Stomach smooth muscle (tissue), 2 donors: ENCODE measurements at regions not wholly inside any gene's neighbourhood (a gene's known extent, or its start where the extent isn't known, plus 50 kb on each side); places are given as distances from the start of the nearest gene placed in this dataset.

Source experiments
- H3K27ac ChIP-seq: one replicate; pipeline ENCODE4 v1.7.0; 2013; ENCODE audit warnings: mild to moderate bottlenecking, low read length, inconsistent platforms
- H3K27me3 ChIP-seq, 2 donors: one replicate each; pipeline ENCODE4 v1.7.0; 2013; ENCODE audit warnings: low read length in 2 of 2; ENCODE audit not compliant: insufficient read depth in 2 of 2, control insufficient read depth in 1 of 2
- H3K36me3 ChIP-seq, 2 donors: one replicate each; pipeline ENCODE4 v1.7.0; 2013; ENCODE audit warnings: low read length in 2 of 2; ENCODE audit not compliant: control insufficient read depth in 2 of 2, insufficient read depth in 2 of 2
- H3K4me1 ChIP-seq: one replicate; pipeline ENCODE4 v1.7.0; 2013; ENCODE audit warnings: low read length; ENCODE audit not compliant: control insufficient read depth, insufficient read depth
- H3K4me3 ChIP-seq, 2 donors: one replicate each; pipeline ENCODE4 v1.7.0; 2013; ENCODE audit warnings: low read length in 2 of 2
- H3K9ac ChIP-seq, 2 donors: one replicate each; pipeline ENCODE4 v1.7.0; 2013; ENCODE audit warnings: low read length in 2 of 2, mild to moderate bottlenecking in 1 of 2
- H3K9me3 ChIP-seq, 2 donors: one replicate each; pipeline ENCODE4 v1.7.0; 2013; ENCODE audit warnings: low read length in 2 of 2; ENCODE audit not compliant: control insufficient read depth in 2 of 2
- donor health status: healthy.
- donor health status: Pancreatic carcinoma.

DNA sequence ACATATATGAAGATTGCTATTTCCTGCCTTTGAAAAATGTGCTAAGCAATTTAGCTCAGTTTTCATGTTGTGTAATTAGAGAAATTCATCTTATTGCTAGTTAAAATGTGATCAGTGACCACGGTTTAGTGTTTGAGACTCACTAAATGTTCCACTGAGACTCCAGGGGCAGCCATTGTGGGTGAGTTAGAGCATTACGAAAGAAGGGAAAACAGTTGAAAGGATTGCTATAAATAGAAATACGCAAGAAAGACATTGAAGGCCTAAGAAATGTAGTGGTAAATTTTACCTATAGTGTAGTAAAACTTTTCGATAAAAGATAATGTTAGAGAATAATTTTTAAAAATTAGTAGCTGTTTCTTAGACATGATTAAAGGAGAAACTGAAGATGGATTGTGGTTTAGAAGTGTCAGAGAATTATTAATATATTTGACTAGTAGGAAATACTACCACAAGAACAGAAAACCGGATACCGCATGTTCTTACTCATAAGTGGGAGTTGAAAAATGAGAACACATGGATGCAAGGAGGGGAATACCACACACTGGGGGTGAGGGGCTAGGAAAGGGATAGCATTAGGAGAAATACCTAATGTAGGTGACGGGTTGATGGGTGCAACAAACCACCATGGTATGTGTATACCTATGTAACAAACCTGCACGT, 394.5 kb downstream of the SEMA3D start:
- no peak overlapping the region for H3K9ac ChIP-seq
- H3K4me3 ChIP-seq, result no peak overlapping the region
- H3K36me3 ChIP-seq, result no peaks in the 10 kb centered on the region
- no peaks in the 10 kb centered on the region for H3K4me1 ChIP-seq
- H3K9me3 ChIP-seq, result no peaks in the 10 kb centered on the region
- H3K27me3 ChIP-seq, result no peaks in the 10 kb centered on the region
- H3K27ac ChIP-seq, result no peak overlapping the region

GRCh38 chr7:84790882-84791281, 396.0 kb downstream of the SEMA3D start:
- Histone ChIP-seq H3K27me3 (no peaks in the 10 kb centered on the region), H3K4me1 (no peaks in the 10 kb centered on the region), H3K9ac (no peak overlapping the region), H3K36me3 (no peaks in the 10 kb centered on the region), H3K4me3 (no peak overlapping the region), H3K9me3 (no peaks in the 10 kb centered on the region), H3K27ac (no peak overlapping the region)

DNA sequence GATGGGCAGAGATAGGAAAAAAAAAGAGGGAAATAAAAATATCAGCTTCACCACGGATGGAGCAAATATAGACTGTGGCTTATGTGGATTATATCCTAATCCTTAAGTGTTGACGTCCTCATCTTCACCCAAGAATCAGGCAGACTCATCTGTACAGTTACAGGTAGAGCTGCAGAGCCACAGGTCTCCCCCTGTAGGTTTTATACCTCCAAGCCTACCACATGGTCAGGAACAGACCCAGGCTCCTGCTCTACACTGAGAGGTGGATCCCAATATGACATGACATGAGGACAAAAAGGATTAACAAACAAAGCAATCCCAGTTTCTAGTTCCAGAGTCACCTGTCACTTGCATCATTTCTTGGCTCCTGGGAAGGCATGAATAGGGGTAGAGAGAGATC, 400.8 kb downstream of the SEMA3D start:
- Histone ChIP-seq H3K4me3 (no peak overlapping the region), H3K9ac (no peak overlapping the region), H3K27ac (no peak overlapping the region), H3K27me3 (no peaks in the 10 kb centered on the region), H3K9me3 (no peaks in the 10 kb centered on the region), H3K4me1 (no peaks in the 10 kb centered on the region), H3K36me3 (no peaks in the 10 kb centered on the region)

GRCh38 chr7:84784450-84784849, 402.4 kb downstream of the SEMA3D start:
- Histone ChIP-seq H3K4me1 (no peaks in the 10 kb centered on the region), H3K27ac (no peak overlapping the region), H3K27me3 (no peaks in the 10 kb centered on the region), H3K9me3 (no peaks in the 10 kb centered on the region), H3K36me3 (no peaks in the 10 kb centered on the region), H3K9ac (no peak overlapping the region), H3K4me3 (no peak overlapping the region)

- no peaks in the 10 kb centered on the region for H3K36me3 ChIP-seq
- H3K4me1 ChIP-seq, result no peaks in the 10 kb centered on the region
- H3K4me3 ChIP-seq, result peak overlapping the region in 1 of 2 donors; percentile 6
- no peak overlapping the region for H3K9ac ChIP-seq
- no peaks in the 10 kb centered on the region for H3K27me3 ChIP-seq
- H3K27ac ChIP-seq, result no peak overlapping the region
- H3K9me3 ChIP-seq, result no peaks in the 10 kb centered on the region
These were observed 403.6 kb downstream of the SEMA3D start for GRCh38 chr7:84783141-84783778.

DNA sequence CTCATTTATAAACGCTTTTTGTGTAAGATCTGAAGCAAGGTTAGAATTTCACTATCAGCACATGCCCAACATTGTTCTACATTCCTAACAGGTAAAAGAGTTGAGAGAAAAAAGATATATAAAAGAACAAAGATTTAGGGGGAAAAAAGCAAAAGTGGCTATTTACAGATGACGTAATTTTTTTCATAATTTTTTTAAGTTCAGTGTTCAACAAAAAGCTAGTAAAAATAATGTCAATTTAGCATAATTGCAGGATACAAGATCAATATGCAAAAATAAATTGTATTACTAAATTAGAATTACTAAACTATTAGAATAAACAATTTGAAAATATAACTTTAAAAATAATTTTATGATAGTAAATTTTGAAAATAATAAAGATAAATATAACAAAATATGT, 405.0 kb downstream of the SEMA3D start:
- Histone ChIP-seq H3K9me3 (no peaks in the 10 kb centered on the region), H3K4me1 (no peaks in the 10 kb centered on the region), H3K4me3 (no peak overlapping the region), H3K36me3 (no peaks in the 10 kb centered on the region), H3K27ac (no peak overlapping the region), H3K9ac (no peak overlapping the region), H3K27me3 (no peaks in the 10 kb centered on the region)

DNA sequence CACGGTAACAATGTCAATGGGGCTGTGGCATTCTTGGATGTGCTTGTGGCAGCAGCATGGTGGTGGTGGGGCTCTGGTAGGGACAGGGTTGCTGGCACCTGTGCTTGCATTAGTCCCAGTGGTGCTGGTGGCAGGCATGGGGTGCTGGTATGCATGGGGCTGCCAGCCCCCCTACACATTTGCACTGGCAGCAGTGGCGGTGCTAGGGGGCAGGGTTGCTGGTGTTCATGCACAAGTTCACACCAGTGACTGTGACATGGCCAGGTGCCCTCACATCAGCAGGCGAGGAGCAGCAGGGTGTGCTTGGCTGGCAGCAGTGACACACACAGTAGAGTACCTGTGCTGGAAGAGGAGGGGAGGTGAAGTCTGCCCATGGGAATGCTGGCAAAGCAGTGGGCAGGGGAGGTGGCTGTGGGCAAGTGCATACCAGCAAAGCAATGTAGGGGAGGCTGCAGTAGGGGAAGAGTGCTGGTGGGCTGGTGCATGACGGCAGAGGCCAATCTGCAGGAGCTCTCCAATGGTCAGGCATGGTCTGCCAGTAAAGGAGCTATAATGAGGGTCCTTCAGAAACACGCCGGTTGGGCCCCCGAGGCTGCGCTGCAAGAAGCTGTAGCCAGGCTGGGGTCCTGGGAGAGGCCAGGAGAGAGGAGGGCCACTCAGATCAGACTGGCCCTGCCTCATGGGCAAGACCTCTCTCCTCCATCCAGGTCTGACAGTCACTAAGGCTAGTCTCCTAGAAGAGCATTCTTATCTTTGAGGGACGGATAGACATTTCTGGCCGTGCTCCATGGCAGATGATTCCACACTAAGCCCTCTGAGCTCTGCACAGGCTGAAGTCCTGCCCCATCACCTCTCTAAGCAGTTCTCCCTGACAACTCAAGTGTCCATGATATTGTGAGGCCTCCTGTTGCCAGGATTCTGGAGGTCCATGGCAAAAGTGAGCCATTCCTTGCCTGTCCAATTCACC, 406.4 kb downstream of the SEMA3D start:
- H3K9ac ChIP-seq, result no peak overlapping the region
- no peaks in the 10 kb centered on the region for H3K36me3 ChIP-seq
- no peaks in the 10 kb centered on the region for H3K9me3 ChIP-seq
- H3K4me1 ChIP-seq, result no peaks in the 10 kb centered on the region
- no peaks in the 10 kb centered on the region for H3K27me3 ChIP-seq
- H3K4me3 ChIP-seq, result no peak overlapping the region
- H3K27ac ChIP-seq, result no peak overlapping the region

- H3K27me3 ChIP-seq, result no peaks in the 10 kb centered on the region
- H3K36me3 ChIP-seq, result no peaks in the 10 kb centered on the region
- H3K27ac ChIP-seq, result no peak overlapping the region
- H3K4me3 ChIP-seq, result no peak overlapping the region
- no peaks in the 10 kb centered on the region for H3K9me3 ChIP-seq
- no peaks in the 10 kb centered on the region for H3K4me1 ChIP-seq
- H3K9ac ChIP-seq, result no peak overlapping the region
These were observed 429.1 kb downstream of the SEMA3D start for GRCh38 chr7:84757761-84758160.

GRCh38 chr7:84746353-84746752, 440.5 kb downstream of the SEMA3D start:
- Histone ChIP-seq H3K27me3 (no peaks in the 10 kb centered on the region), H3K9ac (no peak overlapping the region), H3K36me3 (no peaks in the 10 kb centered on the region), H3K4me3 (no peak overlapping the region), H3K9me3 (no peaks in the 10 kb centered on the region), H3K4me1 (no peaks in the 10 kb centered on the region), H3K27ac (no peak overlapping the region)

- Histone ChIP-seq H3K4me3 (no peak overlapping the region), H3K36me3 (no peaks in the 10 kb centered on the region), H3K9me3 (no peaks in the 10 kb centered on the region), H3K4me1 (no peaks in the 10 kb centered on the region), H3K9ac (no peak overlapping the region), H3K27ac (no peak overlapping the region), H3K27me3 (no peaks in the 10 kb centered on the region)
These were observed 442.5 kb downstream of the SEMA3D start for GRCh38 chr7:84744385-84744784.
